ENCODE measurements at regions not wholly inside any gene's neighbourhood (a gene's known extent, or its start where the extent isn't known, plus 50 kb on each side); places are given as distances from the start of the nearest gene placed in this dataset.

DNA sequence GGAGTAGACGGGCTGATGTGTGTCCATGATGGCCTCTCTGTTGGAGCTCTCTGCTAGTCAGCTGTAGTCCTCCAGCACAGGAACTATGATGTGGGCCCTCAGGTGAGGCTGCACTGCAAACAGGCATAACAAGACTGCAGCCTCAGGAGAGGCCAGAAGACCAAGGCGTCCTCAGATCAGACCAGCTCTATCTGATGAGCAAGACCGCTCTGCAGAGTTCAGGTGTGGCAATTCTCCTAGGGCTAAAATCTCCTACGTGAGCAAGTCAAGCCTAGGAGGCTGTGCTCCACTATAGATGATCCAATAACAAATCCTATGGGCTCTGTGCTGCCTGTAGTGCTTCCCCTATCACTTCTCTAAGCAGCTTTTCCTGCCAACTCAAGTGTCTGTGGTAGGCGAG lies 633.4 kb upstream of the SYNCRIP start:
- Mint-ChIP-seq H3K36me3 (ENCODE audit: low read depth) (no peaks in the 10 kb centered on the region), H3K9me3 (peaks cover 5% of the 10 kb centered on the region), H3K4me3 (no peak overlapping the region), H3K27ac (no peak overlapping the region), H3K4me1 (no peaks in the 10 kb centered on the region), H3K27me3 (ENCODE audit: low read depth) (no peaks in the 10 kb centered on the region)
- TF ChIP-seq, protein P1, sequence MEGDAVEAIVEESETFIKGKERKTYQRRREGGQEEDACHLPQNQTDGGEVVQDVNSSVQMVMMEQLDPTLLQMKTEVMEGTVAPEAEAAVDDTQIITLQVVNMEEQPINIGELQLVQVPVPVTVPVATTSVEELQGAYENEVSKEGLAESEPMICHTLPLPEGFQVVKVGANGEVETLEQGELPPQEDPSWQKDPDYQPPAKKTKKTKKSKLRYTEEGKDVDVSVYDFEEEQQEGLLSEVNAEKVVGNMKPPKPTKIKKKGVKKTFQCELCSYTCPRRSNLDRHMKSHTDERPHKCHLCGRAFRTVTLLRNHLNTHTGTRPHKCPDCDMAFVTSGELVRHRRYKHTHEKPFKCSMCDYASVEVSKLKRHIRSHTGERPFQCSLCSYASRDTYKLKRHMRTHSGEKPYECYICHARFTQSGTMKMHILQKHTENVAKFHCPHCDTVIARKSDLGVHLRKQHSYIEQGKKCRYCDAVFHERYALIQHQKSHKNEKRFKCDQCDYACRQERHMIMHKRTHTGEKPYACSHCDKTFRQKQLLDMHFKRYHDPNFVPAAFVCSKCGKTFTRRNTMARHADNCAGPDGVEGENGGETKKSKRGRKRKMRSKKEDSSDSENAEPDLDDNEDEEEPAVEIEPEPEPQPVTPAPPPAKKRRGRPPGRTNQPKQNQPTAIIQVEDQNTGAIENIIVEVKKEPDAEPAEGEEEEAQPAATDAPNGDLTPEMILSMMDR (IDR thresholded peaks at IDR 0.05; ENCODE audit: unreplicated experiment in 3 of 3) = no peak

DNA sequence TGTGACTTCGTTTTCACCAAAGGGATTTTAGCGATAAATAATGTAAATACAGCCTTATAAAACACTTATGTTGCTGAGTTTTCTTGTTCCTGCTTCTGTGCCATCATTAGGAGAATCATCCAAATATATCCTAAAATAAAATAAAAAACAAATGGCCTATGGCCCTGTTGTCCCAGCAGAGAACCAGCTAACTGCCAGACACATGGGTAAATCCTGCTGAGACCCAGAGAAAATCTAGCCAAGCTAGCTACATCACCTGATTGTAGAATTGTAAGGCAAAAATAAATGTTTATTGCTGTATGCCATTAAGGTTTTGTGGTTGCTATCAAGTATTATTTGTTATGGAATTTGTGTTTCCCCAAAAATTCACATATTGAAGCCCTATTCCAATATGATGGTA lies 631.2 kb upstream of the SYNCRIP start:
- H3K9me3 Mint-ChIP-seq = no peaks in the 10 kb centered on the region
- H3K4me3 Mint-ChIP-seq = no peak overlapping the region
- H3K4me1 Mint-ChIP-seq = no peaks in the 10 kb centered on the region
- H3K27me3 Mint-ChIP-seq (ENCODE audit: low read depth) = no peaks in the 10 kb centered on the region
- no peak overlapping the region for H3K27ac Mint-ChIP-seq
- no peaks in the 10 kb centered on the region for H3K36me3 Mint-ChIP-seq (ENCODE audit: low read depth)
- TF ChIP-seq, protein P1 (IDR thresholded peaks at IDR 0.05; ENCODE audit: unreplicated experiment in 3 of 3) = no peak

DNA sequence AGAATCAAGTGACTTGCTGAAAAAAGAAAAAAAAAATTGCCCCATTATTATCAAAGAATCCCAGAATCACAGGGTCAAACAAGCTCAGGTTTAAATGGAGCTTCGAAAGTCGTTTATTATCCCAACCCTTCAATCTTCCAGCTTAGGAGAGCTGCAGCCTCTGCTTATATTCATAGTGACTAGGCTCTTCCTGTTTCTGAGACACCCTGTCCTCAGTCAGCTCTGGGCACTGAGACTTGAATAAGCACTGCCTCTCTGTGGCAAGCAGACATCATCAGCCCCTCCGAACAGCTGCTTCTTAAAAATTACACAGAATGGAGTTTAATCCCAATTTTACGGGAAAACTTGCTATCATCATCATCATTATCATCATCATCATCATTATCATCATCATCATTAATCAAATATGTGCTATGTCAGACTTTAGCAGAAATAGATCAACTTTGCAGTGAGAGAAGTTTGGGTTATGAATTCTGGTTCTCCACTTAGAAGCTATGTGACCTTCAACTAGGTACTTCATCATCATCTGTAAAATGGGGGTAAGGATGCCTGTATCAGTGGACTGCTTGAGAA lies 614.0 kb upstream of the SYNCRIP start:
- no peaks in the 10 kb centered on the region for H3K9me3 Mint-ChIP-seq
- H3K4me1 Mint-ChIP-seq = no peaks in the 10 kb centered on the region
- no peaks in the 10 kb centered on the region for H3K36me3 Mint-ChIP-seq (ENCODE audit: low read depth)
- H3K27me3 Mint-ChIP-seq (ENCODE audit: low read depth) = peaks cover 3% of the 10 kb centered on the region
- H3K4me3 Mint-ChIP-seq = no peak overlapping the region
- TF ChIP-seq, protein P1 (IDR thresholded peaks at IDR 0.05; ENCODE audit: unreplicated experiment in 3 of 3) = no peak
- H3K27ac Mint-ChIP-seq = no peak overlapping the region

DNA sequence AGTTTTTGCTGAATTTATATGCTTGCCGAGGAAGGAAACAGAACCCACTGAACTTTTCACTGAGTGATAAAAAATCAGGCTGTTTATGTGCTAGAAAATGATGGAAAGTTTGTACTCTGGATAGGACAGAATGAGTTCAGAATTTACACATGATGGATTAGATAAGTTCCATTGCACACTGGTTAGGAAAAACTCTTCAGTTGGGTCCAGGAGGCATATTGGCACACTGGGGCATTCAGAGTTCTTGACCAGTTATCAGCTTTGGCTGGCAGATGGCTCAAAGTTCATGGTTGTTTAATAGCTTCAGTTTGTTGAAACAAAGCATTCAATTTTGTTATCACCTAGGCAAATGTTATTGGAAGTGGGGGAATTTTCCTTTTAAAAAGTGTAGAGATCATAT lies 613.3 kb upstream of the SYNCRIP start:
- H3K36me3 Mint-ChIP-seq (ENCODE audit: low read depth) = no peaks in the 10 kb centered on the region
- no peak overlapping the region for H3K27ac Mint-ChIP-seq
- H3K9me3 Mint-ChIP-seq = no peaks in the 10 kb centered on the region
- TF ChIP-seq, protein P1 (IDR thresholded peaks at IDR 0.05; ENCODE audit: unreplicated experiment in 3 of 3) = no peak
- H3K4me3 Mint-ChIP-seq = no peak overlapping the region
- H3K4me1 Mint-ChIP-seq = no peaks in the 10 kb centered on the region
- peaks cover 3% of the 10 kb centered on the region for H3K27me3 Mint-ChIP-seq (ENCODE audit: low read depth)

DNA sequence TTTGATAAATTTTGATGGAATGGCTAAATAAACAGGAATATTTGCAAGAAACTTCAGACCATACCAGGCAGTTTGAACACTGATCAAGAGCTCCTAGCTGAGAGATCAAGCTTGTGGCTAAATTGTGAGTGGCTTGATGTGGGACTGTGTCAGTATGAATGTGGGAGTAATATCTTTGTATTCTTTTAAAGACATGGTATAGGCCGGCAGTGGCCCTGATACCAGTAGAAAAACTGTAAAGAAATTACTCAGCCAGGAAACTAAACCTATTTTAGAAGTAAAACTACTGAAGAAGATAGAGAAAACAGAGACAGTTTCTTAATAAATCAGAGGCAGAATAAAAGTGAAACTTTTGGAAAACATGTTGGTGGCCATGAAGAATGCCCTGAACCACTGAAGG lies 608.4 kb upstream of the SYNCRIP start:
- TF ChIP-seq, protein P1 (IDR thresholded peaks at IDR 0.05; ENCODE audit: unreplicated experiment in 3 of 3) = no peak
- Mint-ChIP-seq H3K4me3 (no peak overlapping the region), H3K9me3 (no peaks in the 10 kb centered on the region), H3K4me1 (no peaks in the 10 kb centered on the region), H3K36me3 (ENCODE audit: low read depth) (no peaks in the 10 kb centered on the region), H3K27ac (no peak overlapping the region), H3K27me3 (ENCODE audit: low read depth) (no peaks in the 10 kb centered on the region)

DNA sequence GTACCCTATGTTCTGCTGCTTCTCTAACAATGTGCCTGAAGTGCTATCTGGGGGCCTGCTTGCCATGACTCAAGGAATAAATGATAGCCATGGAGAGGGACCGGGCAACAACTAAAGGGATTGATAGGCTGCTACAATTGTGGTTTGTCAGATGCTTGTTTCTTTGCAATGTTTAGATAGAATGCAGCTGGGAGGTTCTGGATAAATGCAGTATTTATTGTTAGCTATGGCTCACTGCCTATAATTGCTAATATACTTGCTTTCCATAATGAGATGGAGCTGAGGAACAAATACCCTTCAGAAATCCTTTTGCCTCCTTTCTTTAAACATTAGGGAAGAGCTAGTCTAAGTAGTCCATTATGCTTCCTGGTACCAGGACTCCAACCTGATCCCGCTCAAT lies 575.2 kb upstream of the SYNCRIP start:
- Mint-ChIP-seq H3K4me3 (no peak overlapping the region), H3K4me1 (no peaks in the 10 kb centered on the region), H3K9me3 (no peaks in the 10 kb centered on the region), H3K27ac (no peak overlapping the region), H3K27me3 (ENCODE audit: low read depth) (no peaks in the 10 kb centered on the region), H3K36me3 (ENCODE audit: low read depth) (no peaks in the 10 kb centered on the region)
- TF ChIP-seq, protein P1 (IDR thresholded peaks at IDR 0.05; ENCODE audit: unreplicated experiment in 3 of 3) = no peak

Measured in nephron (organoid).